ENCODE measurements at regions not wholly inside any gene's neighbourhood (a gene's known extent, or its start where the extent isn't known, plus 50 kb on each side); places are given as distances from the start of the nearest gene placed in this dataset.

- TF ChIP-seq ZNF384 (IDR thresholded peaks at IDR 0.05) = no peak
- TF ChIP-seq FOXA1 (IDR thresholded peaks at IDR 0.05) = no peak
- no peak for TF ChIP-seq LEF1 (IDR thresholded peaks at IDR 0.05; ENCODE audit: borderline replicate concordance)
- no peak for TF ChIP-seq BHLHE40 (IDR thresholded peaks at IDR 0.05; ENCODE audit: borderline replicate concordance)
- TF ChIP-seq SP1 (IDR thresholded peaks at IDR 0.05) = no peak
- no peak for TF ChIP-seq L3MBTL2 (conservative IDR thresholded peaks at IDR 0.05)
- TF ChIP-seq NFRKB (IDR thresholded peaks at IDR 0.05) = no peak
- no peak for TF ChIP-seq ARNT (IDR thresholded peaks at IDR 0.05)
- TF ChIP-seq TARDBP (IDR thresholded peaks at IDR 0.05) = no peak
- TF ChIP-seq FOXK2 (IDR thresholded peaks at IDR 0.05) = no peak
- TF ChIP-seq ELF4 (IDR thresholded peaks at IDR 0.05) = no peak
- no peak for TF ChIP-seq FOXM1 (IDR thresholded peaks at IDR 0.05; ENCODE audit: borderline replicate concordance)
- TF ChIP-seq CTBP1 (IDR thresholded peaks at IDR 0.05; ENCODE audit: borderline replicate concordance) = no peak
Observed at GRCh38 chr9:21696411-21696871, 106.0 kb upstream of the MTAP start.

Measured in HEK293T (cell line).